ENCODE measurements at regions not wholly inside any gene's neighbourhood (a gene's known extent, or its start where the extent isn't known, plus 50 kb on each side); places are given as distances from the start of the nearest gene placed in this dataset.

DNA sequence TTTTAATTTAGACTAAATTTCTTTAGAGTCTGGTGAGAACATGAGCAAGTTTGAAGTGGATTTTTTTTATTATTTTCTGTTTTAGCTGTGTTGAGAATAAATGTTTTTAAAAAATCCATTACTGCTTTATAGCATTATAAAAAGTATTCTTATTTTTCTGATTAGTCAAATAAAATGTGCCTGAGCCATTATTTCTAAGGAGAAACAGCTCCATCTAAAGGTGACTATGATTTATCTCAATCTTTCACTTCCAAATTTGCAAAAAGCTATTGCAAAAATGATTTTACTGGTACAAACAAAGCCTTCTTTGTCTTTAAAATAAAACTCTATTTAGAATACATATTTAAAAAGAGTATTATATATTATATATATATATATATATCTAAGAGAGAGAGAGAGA lies 959.2 kb downstream of the FAM133A start:
- H3K4me3 ChIP-seq (ENCODE audit: low read length): no peak overlapping the region
- no peak for DNase-seq (ENCODE audit: low read depth)
- TF ChIP-seq, protein P1, sequence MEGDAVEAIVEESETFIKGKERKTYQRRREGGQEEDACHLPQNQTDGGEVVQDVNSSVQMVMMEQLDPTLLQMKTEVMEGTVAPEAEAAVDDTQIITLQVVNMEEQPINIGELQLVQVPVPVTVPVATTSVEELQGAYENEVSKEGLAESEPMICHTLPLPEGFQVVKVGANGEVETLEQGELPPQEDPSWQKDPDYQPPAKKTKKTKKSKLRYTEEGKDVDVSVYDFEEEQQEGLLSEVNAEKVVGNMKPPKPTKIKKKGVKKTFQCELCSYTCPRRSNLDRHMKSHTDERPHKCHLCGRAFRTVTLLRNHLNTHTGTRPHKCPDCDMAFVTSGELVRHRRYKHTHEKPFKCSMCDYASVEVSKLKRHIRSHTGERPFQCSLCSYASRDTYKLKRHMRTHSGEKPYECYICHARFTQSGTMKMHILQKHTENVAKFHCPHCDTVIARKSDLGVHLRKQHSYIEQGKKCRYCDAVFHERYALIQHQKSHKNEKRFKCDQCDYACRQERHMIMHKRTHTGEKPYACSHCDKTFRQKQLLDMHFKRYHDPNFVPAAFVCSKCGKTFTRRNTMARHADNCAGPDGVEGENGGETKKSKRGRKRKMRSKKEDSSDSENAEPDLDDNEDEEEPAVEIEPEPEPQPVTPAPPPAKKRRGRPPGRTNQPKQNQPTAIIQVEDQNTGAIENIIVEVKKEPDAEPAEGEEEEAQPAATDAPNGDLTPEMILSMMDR (conservative IDR thresholded peaks at IDR 0.05; ENCODE audit: low read depth, low read length): no peak

DNA sequence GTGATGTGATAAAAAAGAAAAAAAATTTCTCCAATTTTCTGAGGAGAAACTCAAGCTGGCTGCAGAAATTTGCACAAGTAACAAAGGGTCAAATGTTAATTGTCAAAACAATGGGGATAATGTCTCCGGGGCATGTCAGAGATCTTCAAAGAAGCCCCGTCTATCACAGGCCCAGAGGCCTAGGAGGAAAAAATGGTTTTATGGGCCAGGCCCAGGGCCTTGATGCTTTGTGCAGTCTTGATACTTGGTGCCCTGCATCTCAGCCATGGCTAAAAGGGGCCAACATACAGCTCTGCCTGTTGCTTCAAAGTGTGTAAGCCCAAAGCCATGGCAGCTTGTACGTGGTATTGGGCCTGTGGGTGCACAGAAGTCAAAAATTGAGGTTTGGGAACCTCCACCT lies 961.0 kb downstream of the FAM133A start:
- DNase-seq (ENCODE audit: low read depth): no peak
- TF ChIP-seq, protein P1 (conservative IDR thresholded peaks at IDR 0.05; ENCODE audit: low read depth, low read length): no peak
- H3K4me3 ChIP-seq (ENCODE audit: low read length): no peak overlapping the region

DNA sequence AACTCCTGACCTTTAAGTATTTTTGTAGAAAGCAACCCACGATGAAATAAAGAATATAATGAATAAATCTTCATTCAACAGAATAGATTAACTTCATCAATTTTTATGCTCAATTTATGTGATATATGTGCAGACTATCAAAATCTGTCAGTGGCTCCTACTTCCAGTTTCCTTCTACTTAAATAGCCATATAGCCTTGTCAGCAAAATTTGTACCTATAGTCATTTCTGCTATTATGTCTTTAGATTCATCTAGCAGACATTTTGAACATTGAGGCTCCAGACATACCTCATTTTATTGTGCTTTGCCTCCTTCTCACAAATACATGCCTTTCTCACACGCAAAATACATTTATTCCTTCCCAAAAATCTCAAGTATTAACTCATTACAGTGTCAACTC lies 971.7 kb downstream of the FAM133A start:
- no peak for DNase-seq (ENCODE audit: low read depth)
- TF ChIP-seq, protein P1 (conservative IDR thresholded peaks at IDR 0.05; ENCODE audit: low read depth, low read length): no peak
- no peak overlapping the region for H3K4me3 ChIP-seq (ENCODE audit: low read length)

DNA sequence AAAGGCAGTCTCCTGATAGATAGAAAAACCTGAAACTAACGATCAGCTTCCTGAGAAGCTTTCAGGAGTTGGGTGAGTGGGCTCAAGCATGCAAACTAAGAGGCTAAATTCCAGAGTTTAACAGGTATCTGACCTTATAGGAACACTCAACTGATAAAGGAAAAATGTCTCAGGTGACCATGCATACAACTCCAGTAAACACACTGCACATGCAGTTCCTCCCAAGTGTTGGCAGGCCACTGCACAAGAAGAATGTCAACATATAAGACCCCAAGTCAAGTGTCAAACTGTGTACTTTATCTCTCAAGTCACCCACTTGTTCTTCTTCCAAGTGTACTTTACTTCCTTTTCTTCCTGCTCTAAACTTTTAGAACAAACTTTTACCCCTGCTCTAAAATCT lies 981.2 kb downstream of the FAM133A start:
- no peak for DNase-seq (ENCODE audit: low read depth)
- no peak overlapping the region for H3K4me3 ChIP-seq (ENCODE audit: low read length)
- TF ChIP-seq, protein P1 (conservative IDR thresholded peaks at IDR 0.05; ENCODE audit: low read depth, low read length): no peak

DNA sequence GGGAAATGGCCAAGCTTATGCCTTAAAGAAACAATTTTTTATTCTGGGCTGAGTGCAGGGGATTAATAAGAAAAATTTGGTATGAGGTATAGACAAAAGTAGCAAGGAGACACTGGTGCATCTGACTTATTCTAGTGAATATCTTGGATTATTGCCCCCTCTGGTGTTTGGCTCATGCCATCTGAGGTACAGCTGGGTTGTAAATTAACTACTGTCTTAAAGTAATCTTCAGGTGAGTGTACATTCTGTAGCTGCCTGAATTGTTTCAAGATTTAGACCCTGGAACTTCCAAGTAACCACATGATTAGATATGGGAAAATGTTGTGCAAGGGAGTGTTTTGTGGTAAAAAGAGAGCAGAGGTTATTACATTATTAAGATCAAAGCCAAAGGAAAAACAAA lies 988.7 kb downstream of the FAM133A start:
- TF ChIP-seq, protein P1 (conservative IDR thresholded peaks at IDR 0.05; ENCODE audit: low read depth, low read length): no peak
- no peak for DNase-seq (ENCODE audit: low read depth)
- no peak overlapping the region for H3K4me3 ChIP-seq (ENCODE audit: low read length)

DNA sequence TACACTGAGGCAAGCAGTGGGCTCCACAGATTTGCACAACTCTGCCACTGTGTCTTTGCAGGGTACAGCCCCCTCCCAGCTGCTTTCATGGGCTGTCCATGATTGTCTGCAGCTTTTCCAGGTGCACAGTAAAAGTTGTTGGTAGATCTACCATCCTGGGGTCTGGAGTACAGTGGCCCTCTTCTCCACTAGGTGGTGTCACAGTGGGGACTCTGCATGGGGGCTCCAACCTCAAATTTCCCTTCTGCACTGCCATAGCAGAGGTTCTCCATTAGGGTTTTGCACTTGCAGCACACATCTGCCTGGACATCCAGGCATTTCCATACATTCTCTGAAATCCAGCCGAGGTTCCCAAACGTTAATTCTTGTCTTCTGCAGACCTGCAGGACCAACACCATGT lies 1002.3 kb downstream of the FAM133A start:
- no peak for DNase-seq (ENCODE audit: low read depth)
- H3K4me3 ChIP-seq (ENCODE audit: low read length): no peak overlapping the region
- TF ChIP-seq, protein P1 (conservative IDR thresholded peaks at IDR 0.05; ENCODE audit: low read depth, low read length): no peak

DNA sequence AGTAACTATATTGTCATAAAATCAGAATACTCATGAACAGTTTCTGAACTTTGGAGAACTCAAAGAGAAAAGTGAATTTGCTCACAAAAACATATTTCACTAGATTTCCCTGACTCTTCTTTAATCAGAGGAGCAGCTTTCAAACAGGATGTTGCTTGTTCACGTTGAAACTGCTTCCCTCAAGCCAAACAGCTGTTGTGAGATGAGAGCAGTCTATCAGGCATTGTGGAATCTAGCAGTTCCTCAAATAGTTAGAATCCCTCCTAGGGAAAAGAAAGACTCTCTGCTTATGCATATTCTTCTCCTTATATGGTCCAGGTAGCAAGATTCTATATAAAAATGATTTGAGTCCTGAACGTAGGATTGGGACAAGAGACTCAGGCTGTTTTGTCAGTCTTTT lies 1012.1 kb downstream of the FAM133A start:
- TF ChIP-seq, protein P1 (conservative IDR thresholded peaks at IDR 0.05; ENCODE audit: low read depth, low read length): no peak
- no peak overlapping the region for H3K4me3 ChIP-seq (ENCODE audit: low read length)
- DNase-seq (ENCODE audit: low read depth): no peak

Measured in retinal pigment epithelial cell (primary cell).